T-cell (primary cell): ENCODE measurements at regions not wholly inside any gene's neighbourhood (a gene's known extent, or its start where the extent isn't known, plus 50 kb on each side); places are given as distances from the start of the nearest gene placed in this dataset.

Experiments
- ATAC-seq, 4 experiments: fragments of 200-7000 bp in 3 of 4; fragments of 150-1000 bp in 1 of 4; cut with Tn5 transposase; replicated peaks in 1 of 4; 1 replicate in 3 of 4; 2 replicates in 1 of 4; pipeline ENCODE4 v1.10.0; 2021; ENCODE audit warnings: moderate library complexity in 3 of 4, mild to moderate bottlenecking in 2 of 4, moderate number of reproducible peaks in 1 of 4
- CTCF ChIA-PET, 2 donors: fragments of 300-600 bp; sonication (Branson Sonifier 250); formaldehyde crosslinking; loops; one replicate each; lab custom pipeline; 2022; ENCODE audit warnings: antibody characterized with exemption in 2 of 2; lab: Charles Lee
- POLR2A ChIA-PET, 2 donors: fragments of 300-600 bp; sonication (Branson Sonifier 250); formaldehyde crosslinking; loops; one replicate each; lab custom pipeline; 2022; ENCODE audit warnings: antibody characterized with exemption in 2 of 2; lab: Charles Lee
- DNase-seq, 35 experiments: peaks; one replicate each; pipeline versions ENCODE4 v3.0.0 to v3.0.0-alpha.2; 2013 to 2023
- H3K27ac ChIP-seq: one replicate; pipeline ENCODE4 v1.5.1; 2013; ENCODE audit warnings: low read length
- H3K27me3 ChIP-seq, 2 experiments: replicated peaks in 1 of 2; 1 replicate in 1 of 2; 2 replicates in 1 of 2; pipeline versions ENCODE4 v1.6.1 to v1.7.0; 2013; ENCODE audit warnings: low read length in 1 of 2, mixed read lengths in 1 of 2; ENCODE audit not compliant: control insufficient read depth in 2 of 2, insufficient read depth in 2 of 2; ENCODE audit errors: extremely low read depth in 1 of 2
- H3K36me3 ChIP-seq, 2 donors: 1 replicate in 1 of 2; 2 replicates in 1 of 2; pipeline versions ENCODE4 v1.6.1 to v1.7.0; 2013; ENCODE audit warnings: low read length in 1 of 2; ENCODE audit not compliant: control insufficient read depth in 2 of 2, insufficient read depth in 1 of 2; ENCODE audit errors: extremely low read depth in 1 of 2
- H3K4me1 ChIP-seq, 2 experiments: 1 replicate in 1 of 2; 2 replicates in 1 of 2; pipeline versions ENCODE4 v1.6.1 to v1.7.0; 2013; ENCODE audit warnings: low read length in 2 of 2, mixed read lengths in 1 of 2; ENCODE audit not compliant: insufficient read depth in 2 of 2, control insufficient read depth in 1 of 2; ENCODE audit errors: extremely low read depth in 1 of 2
- H3K4me3 ChIP-seq, 2 donors: 1 replicate in 1 of 2; 2 replicates in 1 of 2; pipeline versions ENCODE4 v1.5.1 to v1.7.0; 2013; ENCODE audit warnings: mild to moderate bottlenecking in 2 of 2, low read length in 1 of 2, moderate library complexity in 1 of 2; ENCODE audit not compliant: control insufficient read depth in 1 of 2; ENCODE audit errors: extremely low read depth in 1 of 2
- H3K9me3 ChIP-seq: 2 replicates; pipeline ENCODE4 v1.7.0; 2013
- H3K27ac Mint-ChIP-seq, 2 donors: one replicate each; pipeline ENCODE4 v1.8.0; 2020 to 2021; ENCODE audit warnings: mild to moderate bottlenecking in 2 of 2, mixed read lengths in 2 of 2
- H3K27me3 Mint-ChIP-seq, 2 donors: one replicate each; pipeline ENCODE4 v1.8.0; 2021 to 2022; ENCODE audit warnings: mixed read lengths in 2 of 2
- H3K36me3 Mint-ChIP-seq: one replicate; pipeline ENCODE4 v1.8.0; 2021; ENCODE audit warnings: mixed read lengths
- H3K4me1 Mint-ChIP-seq, 3 donors: one replicate each; pipeline ENCODE4 v1.8.0; 2020 to 2022; ENCODE audit warnings: mixed read lengths in 3 of 3, mild to moderate bottlenecking in 1 of 3
- H3K4me3 Mint-ChIP-seq, 3 donors: one replicate each; pipeline ENCODE4 v1.8.0; 2020 to 2022; ENCODE audit warnings: mild to moderate bottlenecking in 3 of 3, mixed read lengths in 3 of 3, moderate library complexity in 3 of 3
- H3K9me3 Mint-ChIP-seq, 3 donors: one replicate each; pipeline ENCODE4 v1.8.0; 2020 to 2022; ENCODE audit warnings: mixed read lengths in 3 of 3
- WGBS: methylation state at CpG from one replicate; pipeline ENCODE4 v1.1.5; 2013; ENCODE audit warnings: missing lambda C conversion rate; ENCODE audit not compliant: insufficient coverage; 5-methylcytosine and 5-hydroxymethylcytosine counted together

DNA sequence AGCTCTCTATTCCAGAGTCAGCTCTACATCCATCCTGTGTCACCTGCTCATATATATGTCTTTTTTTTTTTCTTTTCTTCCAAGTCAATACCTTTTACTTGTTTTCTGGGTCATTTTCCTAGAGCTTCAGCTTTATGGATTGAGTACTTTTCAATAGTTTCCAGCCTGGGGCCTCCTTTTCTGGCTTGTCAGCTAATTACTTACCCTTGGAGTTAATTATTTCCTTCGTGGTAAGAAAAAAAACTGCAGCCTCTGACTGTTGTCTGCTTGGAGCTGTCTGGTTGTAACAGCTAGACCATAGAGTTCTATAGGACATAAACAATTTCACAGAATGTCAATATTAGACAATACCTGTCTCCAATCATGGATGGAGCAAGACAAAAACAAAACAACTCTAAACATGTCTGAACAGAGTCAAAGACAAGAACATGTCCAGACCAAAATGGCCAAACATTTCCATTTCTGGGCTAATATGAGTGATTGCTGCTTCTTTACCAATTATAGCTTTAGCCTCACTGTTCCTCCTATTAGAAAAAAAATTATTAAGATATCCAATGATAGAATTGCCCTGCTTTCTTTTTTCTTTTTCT is 643.1 kb downstream of the SLC4A3 start:
- H3K4me1 Mint-ChIP-seq = no peaks in the 10 kb centered on the region
- H3K4me3 Mint-ChIP-seq = no peak overlapping the region
- no peak overlapping the region for H3K27ac Mint-ChIP-seq
- no peaks in the 10 kb centered on the region for H3K9me3 Mint-ChIP-seq
- POLR2A ChIA-PET = no interaction called here
- Histone ChIP-seq H3K27me3 (no peaks in the 10 kb centered on the region), H3K9me3 (no peaks in the 10 kb centered on the region), H3K4me3 (no peak overlapping the region), H3K27ac (no peak overlapping the region), H3K36me3 (no peaks in the 10 kb centered on the region), H3K4me1 (no peaks in the 10 kb centered on the region)
- no peaks in the 10 kb centered on the region for H3K27me3 Mint-ChIP-seq
- DNase-seq = no peak
- H3K36me3 Mint-ChIP-seq = no peaks in the 10 kb centered on the region
- no peak for ATAC-seq
- CTCF ChIA-PET = no interaction called here
- no CpG with 5 or more reads among the region's 1 CpG for WGBS

DNA sequence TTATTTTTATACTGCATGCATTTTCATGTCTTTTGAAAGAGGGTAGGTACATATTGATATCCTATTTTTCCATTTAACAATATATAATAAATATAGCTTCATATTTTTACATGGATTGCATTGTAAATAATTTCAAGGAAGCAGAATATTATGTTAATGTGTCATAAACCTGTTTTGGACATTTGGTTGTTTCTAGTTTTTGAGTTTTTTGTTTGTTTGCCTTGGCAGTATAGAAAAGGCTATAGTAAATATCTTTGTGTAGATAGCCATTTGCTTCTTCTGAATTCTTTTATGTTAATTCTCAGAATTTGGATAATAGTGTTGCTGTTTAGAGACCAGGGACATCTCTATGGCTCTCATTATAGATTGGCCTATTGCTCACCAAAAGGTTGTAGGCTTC is 645.2 kb downstream of the SLC4A3 start:
- H3K36me3 ChIP-seq = no peaks in the 10 kb centered on the region
- H3K4me1 ChIP-seq = no peaks in the 10 kb centered on the region
- CTCF ChIA-PET = interaction anchor here in 1 of 2 donors (0.6 kb wide), 1 partner anchor 252 kb away, joined by 3 read pairs; no protein-coding TSS in a partner anchor

DNA sequence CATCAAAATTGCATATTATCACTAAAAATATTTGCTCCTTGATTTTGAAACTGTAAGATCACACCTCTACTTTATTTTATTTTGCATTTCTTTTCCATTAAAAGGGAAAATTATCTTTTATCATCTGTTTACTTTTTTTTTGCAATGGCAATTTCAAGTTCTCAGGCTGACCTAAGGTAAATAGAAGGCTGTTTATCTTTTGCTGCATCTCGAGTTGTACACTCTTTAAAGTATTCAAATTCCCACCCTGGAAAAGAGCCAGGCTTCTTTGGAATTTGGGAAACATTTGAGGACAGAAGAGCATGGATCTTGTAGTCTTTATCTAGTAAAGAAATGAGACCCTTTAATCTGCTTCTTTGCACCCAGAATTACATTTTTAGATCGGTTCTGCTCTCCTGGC is 645.7 kb downstream of the SLC4A3 start:
- Histone ChIP-seq H3K4me1 (no peaks in the 10 kb centered on the region), H3K9me3 (no peaks in the 10 kb centered on the region), H3K4me3 (no peak overlapping the region), H3K27me3 (no peaks in the 10 kb centered on the region), H3K27ac (no peak overlapping the region), H3K36me3 (no peaks in the 10 kb centered on the region)
- ATAC-seq (no peak), DNase-seq (no peak)
- no peaks in the 10 kb centered on the region for H3K27me3 Mint-ChIP-seq
- WGBS = no CpG with 5 or more reads among the region's 2 CpGs
- ChIA-PET POLR2A (no interaction called here), CTCF (no interaction called here)
- no peak overlapping the region for H3K27ac Mint-ChIP-seq
- no peaks in the 10 kb centered on the region for H3K4me1 Mint-ChIP-seq
- H3K9me3 Mint-ChIP-seq = peaks cover 0 to 6% (median 5%) of the 10 kb centered on the region in 3 donors
- H3K36me3 Mint-ChIP-seq = no peaks in the 10 kb centered on the region
- no peak overlapping the region for H3K4me3 Mint-ChIP-seq

More for the DNA sequence above, 645.2 kb downstream of the SLC4A3 start:
- no peaks in the 10 kb centered on the region for H3K9me3 ChIP-seq
- no peak overlapping the region for H3K27ac ChIP-seq
- Mint-ChIP-seq H3K36me3 (no peaks in the 10 kb centered on the region), H3K4me3 (no peak overlapping the region), H3K9me3 (peaks cover 0 to 6% (median 5%) of the 10 kb centered on the region in 3 donors), H3K4me1 (no peaks in the 10 kb centered on the region), H3K27me3 (no peaks in the 10 kb centered on the region), H3K27ac (no peak overlapping the region)
- no peak overlapping the region for H3K4me3 ChIP-seq
- no peaks in the 10 kb centered on the region for H3K27me3 ChIP-seq
- POLR2A ChIA-PET = no interaction called here
- ATAC-seq (no peak), DNase-seq (no peak)

DNA sequence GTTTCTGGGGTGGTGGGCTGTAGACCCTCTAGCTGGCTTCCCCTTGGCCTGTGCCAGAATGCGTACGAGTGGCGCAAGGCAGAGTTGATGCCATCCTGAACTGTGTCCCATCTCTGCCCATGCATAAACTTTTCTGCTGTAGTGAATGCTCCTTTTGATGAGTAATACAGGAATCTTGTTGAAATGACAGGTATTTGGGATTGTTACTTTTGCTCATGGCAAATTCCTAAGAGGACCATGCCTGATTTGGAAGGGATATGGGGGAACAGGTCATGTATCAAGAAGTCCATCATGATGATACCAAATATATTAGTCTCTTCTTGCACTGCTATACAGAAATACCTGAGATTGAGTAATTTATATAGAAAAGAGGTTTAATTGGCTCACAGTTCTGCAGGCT is 648.0 kb downstream of the SLC4A3 start:
- no peak overlapping the region for H3K27ac ChIP-seq
- no peaks in the 10 kb centered on the region for H3K4me1 ChIP-seq
- H3K9me3 Mint-ChIP-seq = peaks cover 0 to 7% (median 6%) of the 10 kb centered on the region in 3 donors
- no peak overlapping the region for H3K27ac Mint-ChIP-seq
- H3K4me3 ChIP-seq = no peak overlapping the region
- H3K9me3 ChIP-seq = no peaks in the 10 kb centered on the region
- no peaks in the 10 kb centered on the region for H3K36me3 ChIP-seq
- POLR2A ChIA-PET = no interaction called here
- ATAC-seq (no peak), DNase-seq (no peak)
- H3K36me3 Mint-ChIP-seq = no peaks in the 10 kb centered on the region
- 94% methylated on average over 3 of the region's 3 CpGs for WGBS
- H3K4me1 Mint-ChIP-seq = no peaks in the 10 kb centered on the region
- no peak overlapping the region for H3K4me3 Mint-ChIP-seq
- CTCF ChIA-PET = no interaction called here
- H3K27me3 Mint-ChIP-seq = no peaks in the 10 kb centered on the region
- H3K27me3 ChIP-seq = no peaks in the 10 kb centered on the region

DNA sequence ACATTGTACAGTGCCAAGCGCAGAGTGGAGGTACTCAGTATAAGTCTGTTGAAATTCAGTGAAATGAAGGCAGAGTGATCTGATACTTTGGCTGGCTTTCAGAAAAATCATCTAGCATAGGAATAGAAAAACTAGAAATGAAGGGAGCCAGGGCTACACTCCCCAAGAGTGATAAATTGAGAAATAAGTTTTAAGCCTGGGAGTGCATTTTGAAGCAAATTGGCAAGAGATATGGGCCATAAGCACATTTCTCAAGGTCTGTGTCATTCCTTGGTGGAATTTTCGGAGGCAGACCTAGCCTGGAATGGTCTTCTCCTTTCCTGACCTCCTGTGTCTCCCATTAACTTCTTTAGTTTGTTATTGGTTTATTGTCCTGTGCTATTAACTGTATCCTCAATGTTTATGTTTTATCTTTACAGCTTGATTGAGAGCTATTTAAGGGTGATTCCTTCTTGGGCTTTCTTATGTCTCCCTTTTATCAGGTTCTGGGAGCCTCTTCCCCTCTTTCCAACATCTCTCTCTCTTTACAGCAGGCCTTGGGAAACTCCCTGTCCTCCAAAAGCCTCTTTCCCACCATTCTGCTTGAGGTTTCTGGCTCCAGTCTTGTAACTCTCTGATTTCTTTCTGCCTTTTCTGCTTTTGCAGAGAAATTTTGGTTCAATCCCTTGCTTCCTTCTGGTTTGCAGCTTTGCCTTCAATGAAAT is 649.5 kb downstream of the SLC4A3 start:
- no peak overlapping the region for H3K27ac ChIP-seq
- no peaks in the 10 kb centered on the region for H3K36me3 ChIP-seq
- WGBS = no CpG with 5 or more reads among the region's 2 CpGs
- H3K27me3 Mint-ChIP-seq = no peaks in the 10 kb centered on the region
- ChIA-PET POLR2A (no interaction called here), CTCF (no interaction called here)
- no peak for ATAC-seq
- no peak for DNase-seq
- H3K4me1 Mint-ChIP-seq = no peaks in the 10 kb centered on the region
- H3K4me3 ChIP-seq = no peak overlapping the region
- no peaks in the 10 kb centered on the region for H3K9me3 ChIP-seq
- peaks cover 0 to 9% (median 7%) of the 10 kb centered on the region in 3 donors for H3K9me3 Mint-ChIP-seq
- H3K27me3 ChIP-seq = no peaks in the 10 kb centered on the region
- no peak overlapping the region for H3K4me3 Mint-ChIP-seq
- H3K27ac Mint-ChIP-seq = no peak overlapping the region
- H3K36me3 Mint-ChIP-seq = no peaks in the 10 kb centered on the region
- no peaks in the 10 kb centered on the region for H3K4me1 ChIP-seq

DNA sequence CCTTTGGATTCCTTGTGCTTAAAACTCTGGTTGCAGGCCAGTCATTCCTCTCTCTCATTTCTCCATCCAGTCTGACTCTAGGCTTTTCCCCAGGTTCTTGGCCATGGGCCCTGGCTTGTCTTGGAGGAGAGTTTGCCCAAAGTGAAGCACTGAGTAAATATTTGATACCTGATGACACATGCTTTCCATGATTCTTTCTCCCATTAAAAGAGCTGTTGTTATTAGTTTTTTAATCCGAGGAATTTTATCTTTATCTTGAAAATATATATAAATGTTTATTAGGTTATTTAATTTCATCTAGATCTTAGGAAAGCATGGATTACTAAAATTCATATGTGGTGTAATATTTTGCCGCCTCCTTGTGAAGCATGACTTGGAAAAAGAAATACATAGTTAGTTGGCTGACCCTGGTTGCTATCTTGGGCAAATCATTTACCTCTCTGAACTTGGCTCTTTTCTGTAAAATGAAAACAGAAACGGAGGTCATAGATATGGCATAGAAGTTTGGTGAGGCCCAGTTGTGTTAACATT is 650.1 kb downstream of the SLC4A3 start:
- peaks cover 0 to 9% (median 7%) of the 10 kb centered on the region in 3 donors for H3K9me3 Mint-ChIP-seq
- no peak overlapping the region for H3K27ac Mint-ChIP-seq
- WGBS = no CpG with 5 or more reads among the region's 3 CpGs
- no peaks in the 10 kb centered on the region for H3K36me3 Mint-ChIP-seq
- no peak overlapping the region for H3K4me3 ChIP-seq
- no peak overlapping the region for H3K27ac ChIP-seq
- no peaks in the 10 kb centered on the region for H3K27me3 Mint-ChIP-seq
- ChIA-PET POLR2A (no interaction called here), CTCF (no interaction called here)
- no peaks in the 10 kb centered on the region for H3K4me1 ChIP-seq
- no peaks in the 10 kb centered on the region for H3K36me3 ChIP-seq
- H3K4me3 Mint-ChIP-seq = no peak overlapping the region
- ATAC-seq = no peak
- DNase-seq = no peak
- no peaks in the 10 kb centered on the region for H3K4me1 Mint-ChIP-seq
- no peaks in the 10 kb centered on the region for H3K9me3 ChIP-seq
- no peaks in the 10 kb centered on the region for H3K27me3 ChIP-seq
